ENCODE measurements at regions not wholly inside any gene's neighbourhood (a gene's known extent, or its start where the extent isn't known, plus 50 kb on each side); places are given as distances from the start of the nearest gene placed in this dataset.

GRCh38 chr11:103530257-103530656 lies 421.0 kb downstream of the DYNC2H1 start:
- Histone ChIP-seq H3K4me3 (no peak overlapping the region), H3K27me3 (ENCODE audit: low read depth) (no peaks in the 10 kb centered on the region), H3K27ac (replicated peaks) (no peak overlapping the region), H3K4me1 (no peaks in the 10 kb centered on the region), H3K36me3 (no peaks in the 10 kb centered on the region), H3K9me3 (replicated peaks) (no peaks in the 10 kb centered on the region)
- no peak for DNase-seq
- no peak for TF ChIP-seq CTCF (IDR thresholded peaks at IDR 0.05; ENCODE audit: borderline replicate concordance)
- intact Hi-C loops (cut with micrococcal nuclease): no loop called here

GRCh38 chr11:103532133-103532788 lies 423.0 kb downstream of the DYNC2H1 start:
- Histone ChIP-seq H3K27ac (replicated peaks) (no peak overlapping the region), H3K27me3 (ENCODE audit: low read depth) (no peaks in the 10 kb centered on the region), H3K9me3 (replicated peaks) (no peaks in the 10 kb centered on the region), H3K4me1 (peaks cover 17% of the 10 kb centered on the region), H3K36me3 (no peaks in the 10 kb centered on the region), H3K4me3 (no peak overlapping the region)
- intact Hi-C loops (cut with micrococcal nuclease): no loop called here
- TF ChIP-seq CTCF (IDR thresholded peaks at IDR 0.05; ENCODE audit: borderline replicate concordance): no peak
- DNase-seq: no peak

- intact Hi-C loops (cut with micrococcal nuclease): no loop called here
- TF ChIP-seq CTCF (IDR thresholded peaks at IDR 0.05; ENCODE audit: borderline replicate concordance): no peak
- no peak overlapping the region for H3K27ac ChIP-seq (replicated peaks)
Measured at GRCh38 chr11:103534191-103534590, 425.0 kb downstream of the DYNC2H1 start.

GRCh38 chr11:103534959-103535358 lies 425.7 kb downstream of the DYNC2H1 start:
- Histone ChIP-seq H3K4me3 (no peak overlapping the region), H3K4me1 (peaks cover 23% of the 10 kb centered on the region), H3K27me3 (ENCODE audit: low read depth) (no peaks in the 10 kb centered on the region), H3K9me3 (replicated peaks) (no peaks in the 10 kb centered on the region), H3K27ac (replicated peaks) (no peak overlapping the region), H3K36me3 (no peaks in the 10 kb centered on the region)
- intact Hi-C loops (cut with micrococcal nuclease): no loop called here
- no peak for TF ChIP-seq CTCF (IDR thresholded peaks at IDR 0.05; ENCODE audit: borderline replicate concordance)
- no peak for DNase-seq

More at GRCh38 chr11:103534191-103534590, 425.0 kb downstream of the DYNC2H1 start:
- Histone ChIP-seq H3K27me3 (ENCODE audit: low read depth) (no peaks in the 10 kb centered on the region), H3K36me3 (no peaks in the 10 kb centered on the region), H3K4me1 (peaks cover 23% of the 10 kb centered on the region), H3K4me3 (no peak overlapping the region), H3K9me3 (replicated peaks) (no peaks in the 10 kb centered on the region)
- no peak for DNase-seq

- no peak for DNase-seq
- Histone ChIP-seq H3K27ac (replicated peaks) (peak overlapping the region; percentile 71), H3K36me3 (no peaks in the 10 kb centered on the region), H3K4me1 (peaks cover 23% of the 10 kb centered on the region), H3K4me3 (peak overlapping the region; percentile 42), H3K9me3 (replicated peaks) (peaks cover 3% of the 10 kb centered on the region), H3K27me3 (ENCODE audit: low read depth) (no peaks in the 10 kb centered on the region)
- no peak for TF ChIP-seq CTCF (IDR thresholded peaks at IDR 0.05; ENCODE audit: borderline replicate concordance)
- intact Hi-C loops (cut with micrococcal nuclease): no loop called here
Measured at GRCh38 chr11:103536335-103536722, 427.1 kb downstream of the DYNC2H1 start.

Measured in left ventricle myocardium inferior (tissue), 1 donor.